IMR-90 (cell line): ENCODE measurements at regions not wholly inside any gene's neighbourhood (a gene's known extent, or its start where the extent isn't known, plus 50 kb on each side); places are given as distances from the start of the nearest gene placed in this dataset.

Experiments used
- ATAC-seq: fragments of 200-7000 bp; cut with Tn5 transposase; 2 replicates; pipeline ENCODE4 v1.9.1; 2020; ENCODE audit warnings: low read depth, mild to moderate bottlenecking, moderate library complexity
- BruUV-seq: library from RNA; stranded (reverse); fragments of 400-500 nt; replicated peaks from 2 replicates; lab custom pipeline; 2021; lab: Mats Ljungman, UMichigan
- CTCF ChIA-PET: fragments of 300-600 bp; formaldehyde crosslinking; extraction: SDS; loops from one replicate; lab custom pipeline; 2021; ENCODE audit warnings: antibody characterized with exemption; lab: Yijun Ruan, JAX
- POLR2A ChIA-PET: fragments of 300-600 bp; sonication (Branson Sonifier 250); formaldehyde crosslinking; loops from one replicate; lab custom pipeline; 2022; ENCODE audit warnings: antibody characterized with exemption; ENCODE audit not compliant: unreplicated experiment; lab: Charles Lee
- DNase-seq: peaks from one replicate; pipeline ENCODE4 v3.0.0; 2013
- H2AFZ ChIP-seq: replicated peaks from 2 replicates; pipeline ENCODE3; 2013; ENCODE audit warnings: low read length, mild to moderate bottlenecking; ENCODE audit not compliant: poor library complexity
- H2AK5ac ChIP-seq: 2 replicates; pipeline ENCODE4 v1.6.1; 2013; ENCODE audit warnings: low read depth, low read length, inconsistent platforms
- H2AK9ac ChIP-seq: replicated peaks from 2 replicates; pipeline ENCODE3; 2013; ENCODE audit warnings: mild to moderate bottlenecking, low read depth, low read length, moderate library complexity; ENCODE audit not compliant: poor library complexity
- H2BK120ac ChIP-seq: 2 replicates; pipeline ENCODE4 v1.6.1; 2013; ENCODE audit warnings: low read depth, low read length, inconsistent platforms
- H2BK15ac ChIP-seq: 3 replicates; pipeline ENCODE4 v1.6.1; 2013; ENCODE audit warnings: low read depth, low read length, inconsistent platforms
- H2BK20ac ChIP-seq: 2 replicates; pipeline ENCODE4 v1.6.1; 2013; ENCODE audit warnings: low read depth, mild to moderate bottlenecking, inconsistent platforms, low read length, moderate library complexity
- H2BK5ac ChIP-seq: 2 replicates; pipeline ENCODE4 v1.6.1; 2013; ENCODE audit warnings: mild to moderate bottlenecking, low read depth, low read length, inconsistent platforms; ENCODE audit not compliant: poor library complexity, severe bottlenecking
- H3K14ac ChIP-seq: replicated peaks from 2 replicates; pipeline ENCODE4 v1.6.1; 2013; ENCODE audit warnings: low read depth, low read length, inconsistent platforms
- H3K18ac ChIP-seq: 2 replicates; pipeline ENCODE4 v1.6.1; 2013; ENCODE audit warnings: low read depth, low read length, control low read depth
- H3K23ac ChIP-seq: 2 replicates; pipeline ENCODE4 v1.6.1; 2013; ENCODE audit warnings: low read depth, low read length, inconsistent platforms
- H3K27ac ChIP-seq: 2 replicates; pipeline ENCODE4 v1.5.1; 2013; ENCODE audit warnings: mild to moderate bottlenecking, control low read depth, low read length; ENCODE audit not compliant: insufficient read depth
- H3K27me3 ChIP-seq: 2 replicates; pipeline ENCODE4 v1.6.1; 2013; ENCODE audit warnings: low read length; ENCODE audit not compliant: control insufficient read depth, insufficient read depth
- H3K36me3 ChIP-seq: 2 replicates; pipeline ENCODE4 v1.6.1; 2013; ENCODE audit warnings: low read length, mixed read lengths; ENCODE audit not compliant: control insufficient read depth, insufficient read depth
- H3K4ac ChIP-seq: 2 replicates; pipeline ENCODE4 v1.6.1; 2013; ENCODE audit warnings: low read depth, low read length, inconsistent platforms
- H3K4me1 ChIP-seq: 2 replicates; pipeline ENCODE4 v1.6.1; 2013; ENCODE audit warnings: low read length, mixed read lengths; ENCODE audit not compliant: control insufficient read depth, insufficient read depth
- H3K4me2 ChIP-seq: 2 replicates; pipeline ENCODE4 v1.6.1; 2013; ENCODE audit warnings: low read depth, mild to moderate bottlenecking, control low read depth, low read length, moderate library complexity
- H3K4me3 ChIP-seq: 2 replicates; pipeline ENCODE4 v1.5.1; 2013; ENCODE audit warnings: low read depth, mild to moderate bottlenecking, control low read depth, low read length, moderate library complexity; ENCODE audit not compliant: insufficient read depth
- H3K56ac ChIP-seq: 2 replicates; pipeline ENCODE4 v1.6.1; 2013; ENCODE audit warnings: low read length, inconsistent platforms; ENCODE audit not compliant: insufficient read depth; ENCODE audit errors: extremely low read depth
- H3K79me1 ChIP-seq, 2 experiments: 2 replicates each; pipeline ENCODE4 v1.6.1; 2013; ENCODE audit warnings: low read length in 2 of 2, inconsistent platforms in 1 of 2, low read depth in 1 of 2
- H3K9ac ChIP-seq: 2 replicates; pipeline ENCODE4 v1.6.1; 2013; ENCODE audit warnings: low read depth, low read length, control low read depth
- H3K9me1 ChIP-seq: 2 replicates; pipeline ENCODE4 v1.6.1; 2013; ENCODE audit warnings: low read length, inconsistent platforms; ENCODE audit not compliant: insufficient read depth
- H3K9me3 ChIP-seq: 2 replicates; pipeline ENCODE4 v1.6.1; 2013; ENCODE audit warnings: low read length; ENCODE audit not compliant: control insufficient read depth, insufficient read depth
- H4K20me1 ChIP-seq: 2 replicates; pipeline ENCODE4 v1.6.1; 2013; ENCODE audit warnings: low read length, inconsistent platforms; ENCODE audit not compliant: insufficient read depth
- H4K5ac ChIP-seq: 2 replicates; pipeline ENCODE4 v1.6.1; 2013; ENCODE audit warnings: mild to moderate bottlenecking, low read depth, low read length, control low read depth
- H4K8ac ChIP-seq, 2 experiments: 2 replicates each; pipeline ENCODE4 v1.6.1; 2013; ENCODE audit warnings: low read depth in 2 of 2, low read length in 2 of 2, control low read depth in 1 of 2, inconsistent platforms in 1 of 2
- H4K91ac ChIP-seq: 2 replicates; pipeline ENCODE4 v1.6.1; 2013; ENCODE audit warnings: low read depth, low read length, inconsistent platforms; ENCODE audit not compliant: insufficient read depth
- BHLHE40 ChIP-seq: fragments of 150-350 bp; IDR thresholded peaks from 2 replicates; pipeline ENCODE4 v1.6.1; 2016; ENCODE audit warnings: mild to moderate bottlenecking, low read depth, low read length
- CEBPB ChIP-seq: IDR thresholded peaks from 2 replicates; pipeline ENCODE4 v1.6.1; 2012; ENCODE audit warnings: low read depth, low read length, improper control_type of control experiment
- FOS ChIP-seq: fragments of 150-350 bp; IDR thresholded peaks from 2 replicates; pipeline ENCODE4 v1.6.1; 2016; ENCODE audit warnings: low read depth, low read length
- MAFK ChIP-seq: IDR thresholded peaks from 2 replicates; pipeline ENCODE4 v1.6.1; 2012; ENCODE audit warnings: low read depth, low read length, improper control_type of control experiment
- POLR2A ChIP-seq: IDR thresholded peaks from 2 replicates; pipeline ENCODE4 v1.6.1; 2012; ENCODE audit warnings: mild to moderate bottlenecking, low read depth, low read length
- RAD21 ChIP-seq: IDR thresholded peaks from 2 replicates; pipeline ENCODE4 v1.6.1; 2012; ENCODE audit warnings: low read length, improper control_type of control experiment
- RFX5 ChIP-seq: IDR thresholded peaks from 2 replicates; pipeline ENCODE4 v1.8.0; 2012; ENCODE audit warnings: low read depth, mild to moderate bottlenecking, low read length, moderate library complexity
- USF2 ChIP-seq: fragments of 150-350 bp; IDR thresholded peaks from 2 replicates; pipeline ENCODE4 v1.6.1; 2017; ENCODE audit warnings: mild to moderate bottlenecking, antibody characterized with exemption, low read length, low read depth
- dilution Hi-C: fragments of 300-500 bp; cut with HindIII; formaldehyde crosslinking; loops from one replicate; pipeline ENCODE4 v1.14.3; 2018; ENCODE audit warnings: low sequenced_read_pairs; ENCODE audit not compliant: unreplicated experiment
- in situ Hi-C: fragments of 300-500 bp; cut with MboI; formaldehyde crosslinking; loops from 3 replicates; pipeline ENCODE4 v1.14.3; 2019; ENCODE audit warnings: low sequenced_read_pairs, inconsistent platforms, mixed read lengths
- intact Hi-C: fragments of 100-400 bp; cut with micrococcal nuclease; formaldehyde crosslinking; loops from 2 replicates; pipeline ENCODE4 v1.10.0; 2022

GRCh38 chr9:79383096-79383495, 188.7 kb upstream of the TLE4 start:
- Histone ChIP-seq H3K27me3 (no peaks in the 10 kb centered on the region; the same call in 1 of the 2 replicates), H2AK5ac (no peak overlapping the region), H4K91ac (no peak overlapping the region), H3K9ac (no peak overlapping the region), H3K56ac (no peak overlapping the region), H3K14ac (no peak overlapping the region), H4K8ac (no peak overlapping the region), H3K4ac (no peak overlapping the region), H4K5ac (no peak overlapping the region), H3K27ac (no peak overlapping the region), H3K9me1 (no peaks in the 10 kb centered on the region), H2BK20ac (no peak overlapping the region), H2BK15ac (no peak overlapping the region), H2AK9ac (no peak overlapping the region), H3K23ac (no peak overlapping the region), H2AFZ (no peak overlapping the region), H3K4me3 (no peak overlapping the region), H3K18ac (no peak overlapping the region), H3K4me1 (0 out of 2 replicates have a peak, but pooled peaks cover 1% of the 10 kb centered on the region), H3K4me2 (no peak overlapping the region), H3K9me3 (peaks cover 4% of the 10 kb centered on the region; the same call in 1 of the 2 replicates), H2BK5ac (no peak overlapping the region), H3K79me1 (no peaks in the 10 kb centered on the region), H2BK120ac (no peak overlapping the region), H4K20me1 (no peaks in the 10 kb centered on the region), H3K36me3 (no peaks in the 10 kb centered on the region)
- no peak for TF ChIP-seq POLR2A
- TF ChIP-seq RFX5, result no peak
- no peak for TF ChIP-seq MAFK
- no peak for TF ChIP-seq FOS
- TF ChIP-seq RAD21, result no peak
- no peak for TF ChIP-seq CEBPB
- TF ChIP-seq BHLHE40, result no peak
- no peak for TF ChIP-seq USF2
- in situ Hi-C loops (no loop called here), intact Hi-C loops (no loop called here), dilution Hi-C loops (no loop called here)
- no TSS peak for BruUV-seq
- CTCF ChIA-PET, result no interaction called here
- ATAC-seq (no peak), DNase-seq (no peak)
- POLR2A ChIA-PET, result no interaction called here
